Tibial nerve (tissue), 4 donors: ENCODE measurements at regions not wholly inside any gene's neighbourhood (a gene's known extent, or its start where the extent isn't known, plus 50 kb on each side); places are given as distances from the start of the nearest gene placed in this dataset.

Source experiments
- DNase-seq, 2 donors: peaks; one replicate each; pipeline ENCODE4 v3.0.0-alpha.2; 2019; ENCODE audit warnings: low spot score in 2 of 2
- H3K27ac ChIP-seq, 4 donors: fragments of 200-600 bp; sonication (generic) in 3 of 4; one replicate each; pipeline ENCODE4 v1.5.1; 2017 to 2019; ENCODE audit warnings: mild to moderate bottlenecking in 1 of 4
- H3K27me3 ChIP-seq, 2 donors: fragments of 200-600 bp; sonication (generic) in 1 of 2; one replicate each; pipeline versions ENCODE4 v1.5.1 to v1.6.0; 2017 to 2019
- H3K36me3 ChIP-seq, 3 donors: fragments of 200-600 bp; sonication (generic); one replicate each; pipeline ENCODE4 v1.5.1; 2018 to 2019
- H3K4me1 ChIP-seq, 4 donors: fragments of 200-600 bp; sonication (generic) in 3 of 4; one replicate each; pipeline ENCODE4 v1.5.1; 2017 to 2019
- H3K4me3 ChIP-seq, 4 donors: fragments of 200-600 bp; sonication (generic) in 3 of 4; one replicate each; pipeline ENCODE4 v1.5.1; 2017 to 2019; ENCODE audit warnings: mild to moderate bottlenecking in 1 of 4, moderate library complexity in 1 of 4
- H3K9me3 ChIP-seq, 4 donors: fragments of 200-600 bp; sonication (generic) in 3 of 4; one replicate each; pipeline ENCODE4 v1.5.1; 2017 to 2019
- EP300 ChIP-seq, 2 donors: sonication (generic); formaldehyde crosslinking; IDR thresholded peaks; one replicate each; pipeline ENCODE4 v1.6.1; 2017; ENCODE audit warnings: antibody characterized with exemption in 2 of 2, mild to moderate bottlenecking in 1 of 2
- POLR2A ChIP-seq, 2 donors: fragments of 450-650 bp; IDR thresholded peaks; one replicate each; pipeline ENCODE4 v1.6.1; 2017; ENCODE audit warnings: antibody characterized with exemption in 2 of 2, mild to moderate bottlenecking in 2 of 2, moderate library complexity in 2 of 2
- WGBS, 2 donors: methylation state at CpG; one replicate each; pipeline ENCODE4 v1.1.5; 2018; 5-methylcytosine and 5-hydroxymethylcytosine counted together
- TF ChIP-seq, protein P1 (sequence below), 5 experiments: fragments of 200-600 bp in 3 of 5; fragments of 450-650 bp in 2 of 5; sonication (generic) in 3 of 5; IDR thresholded peaks; one replicate each; pipeline ENCODE4 v1.5.1; 2016 to 2019; ENCODE audit warnings: antibody characterized with exemption in 5 of 5, mild to moderate bottlenecking in 3 of 5, moderate library complexity in 2 of 5

- Histone ChIP-seq H3K27ac (no peak overlapping the region), H3K4me3 (no peak overlapping the region), H3K27me3 (no peaks in the 10 kb centered on the region), H3K36me3 (no peaks in the 10 kb centered on the region), H3K9me3 (no peaks in the 10 kb centered on the region), H3K4me1 (peaks cover 0 to 14% (median 0%) of the 10 kb centered on the region in 4 donors)
- no peak for DNase-seq
- no peak for TF ChIP-seq EP300 (IDR thresholded peaks at IDR 0.05)
- TF ChIP-seq POLR2A (IDR thresholded peaks at IDR 0.05): no peak
- TF ChIP-seq, protein P1, sequence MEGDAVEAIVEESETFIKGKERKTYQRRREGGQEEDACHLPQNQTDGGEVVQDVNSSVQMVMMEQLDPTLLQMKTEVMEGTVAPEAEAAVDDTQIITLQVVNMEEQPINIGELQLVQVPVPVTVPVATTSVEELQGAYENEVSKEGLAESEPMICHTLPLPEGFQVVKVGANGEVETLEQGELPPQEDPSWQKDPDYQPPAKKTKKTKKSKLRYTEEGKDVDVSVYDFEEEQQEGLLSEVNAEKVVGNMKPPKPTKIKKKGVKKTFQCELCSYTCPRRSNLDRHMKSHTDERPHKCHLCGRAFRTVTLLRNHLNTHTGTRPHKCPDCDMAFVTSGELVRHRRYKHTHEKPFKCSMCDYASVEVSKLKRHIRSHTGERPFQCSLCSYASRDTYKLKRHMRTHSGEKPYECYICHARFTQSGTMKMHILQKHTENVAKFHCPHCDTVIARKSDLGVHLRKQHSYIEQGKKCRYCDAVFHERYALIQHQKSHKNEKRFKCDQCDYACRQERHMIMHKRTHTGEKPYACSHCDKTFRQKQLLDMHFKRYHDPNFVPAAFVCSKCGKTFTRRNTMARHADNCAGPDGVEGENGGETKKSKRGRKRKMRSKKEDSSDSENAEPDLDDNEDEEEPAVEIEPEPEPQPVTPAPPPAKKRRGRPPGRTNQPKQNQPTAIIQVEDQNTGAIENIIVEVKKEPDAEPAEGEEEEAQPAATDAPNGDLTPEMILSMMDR (IDR thresholded peaks at IDR 0.05): no peak
- WGBS, 2 donors: 94 to 95% methylated on average over 2 of the region's 2 CpGs
Observed at GRCh38 chr1:220374449-220374848, 102.2 kb upstream of the RAB3GAP2 start.

DNA sequence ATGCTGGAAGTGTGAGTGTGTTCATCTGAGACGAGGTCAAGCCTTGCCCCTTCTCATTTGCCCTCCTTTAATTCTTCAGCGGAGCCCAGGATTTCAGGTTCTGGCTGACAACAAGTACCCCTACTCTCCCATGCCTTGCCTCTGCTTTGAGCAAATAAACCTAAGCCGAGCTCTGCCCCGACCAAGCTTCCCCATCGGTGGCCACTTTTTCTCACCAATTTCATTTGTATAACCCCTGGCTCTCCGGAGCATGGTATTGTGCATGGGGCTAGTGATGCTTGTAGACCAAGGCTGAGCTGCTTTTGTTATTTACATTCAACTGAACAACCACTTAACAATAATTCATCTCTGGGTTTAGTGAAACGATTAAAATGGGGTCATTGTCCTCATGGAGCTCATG lies 100.2 kb upstream of the RAB3GAP2 start:
- H3K9me3 ChIP-seq: no peaks in the 10 kb centered on the region
- DNase-seq: no peak
- TF ChIP-seq POLR2A (IDR thresholded peaks at IDR 0.05) (no peak), EP300 (IDR thresholded peaks at IDR 0.05) (no peak)
- TF ChIP-seq, protein P1 (IDR thresholded peaks at IDR 0.05): no peak
- H3K36me3 ChIP-seq: no peaks in the 10 kb centered on the region
- H3K27me3 ChIP-seq: no peaks in the 10 kb centered on the region
- H3K4me3 ChIP-seq: no peak overlapping the region
- peaks cover 0 to 28% (median 0%) of the 10 kb centered on the region in 4 donors for H3K4me1 ChIP-seq
- 73 to 74% methylated on average over 7 of the region's 7 CpGs for WGBS, 2 donors
- no peak overlapping the region for H3K27ac ChIP-seq

GRCh38 chr1:220371324-220371723 lies 99.1 kb upstream of the RAB3GAP2 start:
- H3K27me3 ChIP-seq: no peaks in the 10 kb centered on the region
- TF ChIP-seq, protein P1 (IDR thresholded peaks at IDR 0.05): no peak
- TF ChIP-seq POLR2A (IDR thresholded peaks at IDR 0.05) (no peak), EP300 (IDR thresholded peaks at IDR 0.05) (no peak)
- H3K4me1 ChIP-seq: peaks cover 0 to 28% (median 0%) of the 10 kb centered on the region in 4 donors
- H3K9me3 ChIP-seq: no peaks in the 10 kb centered on the region
- 85 to 93% methylated on average over 4 of the region's 4 CpGs for WGBS, 2 donors
- H3K27ac ChIP-seq: no peak overlapping the region
- DNase-seq: no peak
- H3K36me3 ChIP-seq: no peaks in the 10 kb centered on the region
- no peak overlapping the region for H3K4me3 ChIP-seq

DNA sequence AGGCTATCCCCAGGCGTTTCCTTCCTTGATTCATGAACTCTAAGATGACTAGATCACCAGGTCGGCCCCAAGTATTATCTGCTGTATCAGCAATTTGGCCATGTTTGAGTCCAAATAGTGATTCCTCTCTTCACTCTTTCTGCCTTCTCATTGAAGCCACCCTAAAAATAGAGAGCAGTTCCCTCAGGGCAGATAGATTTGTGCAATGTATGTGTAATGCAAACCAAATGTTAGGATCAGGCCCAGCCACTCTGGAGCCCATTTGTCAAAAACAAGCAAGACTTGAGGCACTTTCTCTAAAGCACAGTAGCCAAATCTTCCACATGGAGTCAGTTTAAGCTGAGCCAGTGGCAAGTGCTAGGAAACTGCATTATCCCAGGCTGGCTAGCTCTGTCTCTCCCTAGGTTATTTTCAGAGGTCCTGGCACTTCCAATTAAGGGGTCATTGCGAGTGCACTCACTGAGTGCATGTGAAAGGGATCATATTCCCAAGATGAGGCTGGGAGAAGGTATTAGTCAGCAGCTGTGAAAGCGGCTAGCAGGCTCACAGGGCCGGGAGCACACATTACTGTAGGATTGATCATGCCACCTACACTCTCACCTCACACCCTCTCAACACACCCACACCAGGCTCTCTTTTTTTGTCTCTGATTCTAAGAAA lies 97.9 kb upstream of the RAB3GAP2 start:
- TF ChIP-seq POLR2A (IDR thresholded peaks at IDR 0.05): no peak
- TF ChIP-seq, protein P1 (IDR thresholded peaks at IDR 0.05): no peak
- Histone ChIP-seq H3K4me3 (no peak overlapping the region), H3K36me3 (no peaks in the 10 kb centered on the region), H3K4me1 (peaks cover 0 to 28% (median 0%) of the 10 kb centered on the region in 4 donors), H3K27ac (peak overlapping the region in 2 of 4 donors; percentile 19 to 70), H3K27me3 (no peaks in the 10 kb centered on the region), H3K9me3 (no peaks in the 10 kb centered on the region)
- 36 to 51% methylated on average over 5 of the region's 5 CpGs for WGBS, 2 donors
- no peak for DNase-seq

GRCh38 chr1:220369511-220369910 lies 97.3 kb upstream of the RAB3GAP2 start:
- H3K4me1 ChIP-seq: peaks cover 0 to 28% (median 0%) of the 10 kb centered on the region in 4 donors

More at GRCh38 chr1:220369511-220369910, 97.3 kb upstream of the RAB3GAP2 start:
- Histone ChIP-seq H3K27ac (peak overlapping the region in 2 of 4 donors; percentile 19 to 25), H3K4me3 (no peak overlapping the region), H3K27me3 (no peaks in the 10 kb centered on the region), H3K36me3 (no peaks in the 10 kb centered on the region), H3K9me3 (no peaks in the 10 kb centered on the region)
- 55 to 59% methylated on average over 3 of the region's 3 CpGs for WGBS, 2 donors
- no peak for TF ChIP-seq POLR2A (IDR thresholded peaks at IDR 0.05)
- TF ChIP-seq, protein P1 (IDR thresholded peaks at IDR 0.05): no peak
- no peak for DNase-seq
